PC-9 (cell line): ENCODE measurements at regions not wholly inside any gene's neighbourhood (a gene's known extent, or its start where the extent isn't known, plus 50 kb on each side); places are given as distances from the start of the nearest gene placed in this dataset.

Experiments
- BruUV-seq: library from RNA; stranded (reverse); fragments of 400-500 nt; replicated peaks from 2 replicates; lab custom pipeline; 2021; lab: Mats Ljungman, UMichigan
- CTCF ChIA-PET: fragments of 300-600 bp; sonication (Branson Sonifier 250); formaldehyde crosslinking; loops from one replicate; lab custom pipeline; 2022; ENCODE audit warnings: antibody characterized with exemption; lab: Charles Lee
- POLR2A ChIA-PET: fragments of 300-600 bp; sonication (Branson Sonifier 250); formaldehyde crosslinking; loops from one replicate; lab custom pipeline; 2022; ENCODE audit warnings: antibody characterized with exemption; ENCODE audit not compliant: unreplicated experiment; lab: Charles Lee
- DNase-seq, 2 experiments: peaks; one replicate each; pipeline versions ENCODE4 v3.0.0 to v3.0.0-alpha.2; 2015 to 2022; ENCODE audit warnings: mixed read lengths in 1 of 2
- H2AFZ ChIP-seq: fragments of 200-600 bp; sonication (generic); 2 replicates; pipeline ENCODE4 v1.8.1; 2017; ENCODE audit warnings: antibody characterized with exemption
- H3F3A ChIP-seq: fragments of 200-600 bp; sonication (generic); 2 replicates; pipeline ENCODE4 v1.8.1; 2017; ENCODE audit warnings: antibody characterized with exemption, mild to moderate bottlenecking, low read depth; ENCODE audit not compliant: insufficient read depth
- H3K27ac ChIP-seq: fragments of 200-600 bp; sonication (generic); 2 replicates; pipeline ENCODE4 v1.6.1; 2016; ENCODE audit warnings: mixed run types
- H3K27me3 ChIP-seq: fragments of 200-600 bp; sonication (generic); 2 replicates; pipeline ENCODE4 v1.6.1; 2016; ENCODE audit warnings: low read depth, mixed run types; ENCODE audit not compliant: insufficient read depth
- H3K36me3 ChIP-seq: fragments of 200-600 bp; sonication (generic); 2 replicates; pipeline ENCODE4 v1.6.1; 2016; ENCODE audit warnings: low read depth, mixed run types
- H3K4me1 ChIP-seq: fragments of 200-600 bp; sonication (generic); replicated peaks from 2 replicates; pipeline ENCODE4 v1.6.1; 2016; ENCODE audit warnings: mixed run types; ENCODE audit not compliant: insufficient read depth
- H3K4me2 ChIP-seq: fragments of 200-600 bp; sonication (generic); 2 replicates; pipeline ENCODE4 v1.6.1; 2017; ENCODE audit warnings: mixed run types
- H3K4me3 ChIP-seq: fragments of 200-600 bp; sonication (generic); 2 replicates; pipeline ENCODE4 v1.6.1; 2016; ENCODE audit warnings: mixed run types
- H3K79me2 ChIP-seq: fragments of 200-600 bp; sonication (generic); 2 replicates; pipeline ENCODE4 v1.6.1; 2017; ENCODE audit warnings: low read depth, mixed run types
- H3K9me2 ChIP-seq: fragments of 200-600 bp; sonication (generic); 2 replicates; pipeline ENCODE4 v1.8.1; 2017; ENCODE audit warnings: mild to moderate bottlenecking; ENCODE audit not compliant: insufficient read depth
- H3K9me3 ChIP-seq: fragments of 200-600 bp; sonication (generic); 2 replicates; pipeline ENCODE4 v1.8.1; 2016; ENCODE audit warnings: low read depth; ENCODE audit not compliant: insufficient read depth
- H4K20me1 ChIP-seq: fragments of 200-600 bp; sonication (generic); 2 replicates; pipeline ENCODE4 v1.8.1; 2017; ENCODE audit not compliant: insufficient read depth
- CTCF ChIP-seq: fragments of 200-600 bp; sonication (generic); conservative IDR thresholded peaks from 2 replicates; pipeline ENCODE4 v1.6.1; 2017; ENCODE audit warnings: mixed run types, antibody characterized with exemption, mild to moderate bottlenecking, moderate library complexity
- EZH2 ChIP-seq: fragments of 200-600 bp; sonication (generic); IDR thresholded peaks from 2 replicates; pipeline ENCODE4 v1.8.0; 2017; ENCODE audit warnings: antibody characterized with exemption, low read depth
- intact Hi-C: fragments of 100-400 bp; cut with micrococcal nuclease; formaldehyde crosslinking; loops from one replicate; pipeline ENCODE4 v1.10.0; 2022; ENCODE audit not compliant: unreplicated experiment

- DNase-seq: no peak
- no TSS peak for BruUV-seq
- no peaks in the 10 kb centered on the region for H3F3A ChIP-seq
- no peaks in the 10 kb centered on the region for H3K9me3 ChIP-seq
- H3K36me3 ChIP-seq: no peaks in the 10 kb centered on the region
- TF ChIP-seq EZH2: no peak
- TF ChIP-seq CTCF: no peak
- no peaks in the 10 kb centered on the region for H3K27me3 ChIP-seq
- H3K79me2 ChIP-seq: no peaks in the 10 kb centered on the region
- CTCF ChIA-PET: no interaction called here
- H4K20me1 ChIP-seq: no peaks in the 10 kb centered on the region
- H3K27ac ChIP-seq: no peak overlapping the region
- no peaks in the 10 kb centered on the region for H3K4me1 ChIP-seq
- no peak overlapping the region for H2AFZ ChIP-seq
- H3K4me2 ChIP-seq: no peak overlapping the region
- H3K4me3 ChIP-seq: no peak overlapping the region
- intact Hi-C loops: no loop called here
- POLR2A ChIA-PET: no interaction called here
- H3K9me2 ChIP-seq: no peaks in the 10 kb centered on the region
Measured at GRCh38 chr21:28266061-28266460, 726.6 kb downstream of the LTN1 start.

GRCh38 chr21:28263974-28264373 is 728.7 kb downstream of the LTN1 start:
- Histone ChIP-seq H3F3A (no peaks in the 10 kb centered on the region), H3K9me3 (no peaks in the 10 kb centered on the region), H3K79me2 (no peaks in the 10 kb centered on the region), H3K4me1 (no peaks in the 10 kb centered on the region), H4K20me1 (no peaks in the 10 kb centered on the region), H3K4me3 (no peak overlapping the region), H2AFZ (no peak overlapping the region), H3K27me3 (no peaks in the 10 kb centered on the region), H3K4me2 (no peak overlapping the region), H3K9me2 (no peaks in the 10 kb centered on the region), H3K36me3 (no peaks in the 10 kb centered on the region), H3K27ac (no peak overlapping the region)
- no TSS peak for BruUV-seq
- intact Hi-C loops: no loop called here
- DNase-seq: no peak
- POLR2A ChIA-PET: no interaction called here
- CTCF ChIA-PET: no interaction called here
- TF ChIP-seq CTCF (no peak), EZH2 (no peak)

- Histone ChIP-seq H3K36me3 (no peaks in the 10 kb centered on the region), H2AFZ (no peak overlapping the region), H3K4me2 (no peak overlapping the region), H3K4me3 (no peak overlapping the region), H3K4me1 (no peaks in the 10 kb centered on the region), H3K27ac (no peak overlapping the region), H3K9me2 (no peaks in the 10 kb centered on the region), H3K79me2 (no peaks in the 10 kb centered on the region), H3K9me3 (no peaks in the 10 kb centered on the region), H3F3A (no peaks in the 10 kb centered on the region), H3K27me3 (no peaks in the 10 kb centered on the region), H4K20me1 (no peaks in the 10 kb centered on the region)
- intact Hi-C loops: no loop called here
- no peak for TF ChIP-seq EZH2
- TF ChIP-seq CTCF: no peak
- CTCF ChIA-PET: no interaction called here
- no TSS peak for BruUV-seq
- no peak for DNase-seq
- POLR2A ChIA-PET: no interaction called here
Measured at GRCh38 chr21:28261298-28261697, 731.4 kb downstream of the LTN1 start.
